ENCODE measurements at regions not wholly inside any gene's neighbourhood (a gene's known extent, or its start where the extent isn't known, plus 50 kb on each side); places are given as distances from the start of the nearest gene placed in this dataset.

DNA sequence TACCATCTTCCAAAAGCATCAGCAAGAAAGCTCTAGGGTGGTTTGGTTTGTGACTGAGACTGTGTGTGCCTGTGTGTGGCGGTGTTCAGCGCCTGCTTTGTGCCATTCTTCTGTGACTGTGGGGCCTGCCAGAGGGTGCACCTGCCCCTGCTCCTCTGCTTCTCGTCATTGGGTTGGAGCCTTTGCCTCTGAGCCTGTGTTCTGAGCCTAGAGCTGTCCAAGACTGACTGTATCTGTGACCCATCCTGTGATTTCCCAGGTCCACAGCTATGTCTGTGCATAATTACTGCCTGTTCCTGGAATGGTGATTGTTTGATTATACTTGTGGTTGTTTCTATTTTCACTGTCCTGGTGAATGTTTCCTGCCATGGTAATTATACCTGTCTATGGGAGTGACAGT, 57.1 kb upstream of the KLHL29 start:
- TF ChIP-seq, protein P1, sequence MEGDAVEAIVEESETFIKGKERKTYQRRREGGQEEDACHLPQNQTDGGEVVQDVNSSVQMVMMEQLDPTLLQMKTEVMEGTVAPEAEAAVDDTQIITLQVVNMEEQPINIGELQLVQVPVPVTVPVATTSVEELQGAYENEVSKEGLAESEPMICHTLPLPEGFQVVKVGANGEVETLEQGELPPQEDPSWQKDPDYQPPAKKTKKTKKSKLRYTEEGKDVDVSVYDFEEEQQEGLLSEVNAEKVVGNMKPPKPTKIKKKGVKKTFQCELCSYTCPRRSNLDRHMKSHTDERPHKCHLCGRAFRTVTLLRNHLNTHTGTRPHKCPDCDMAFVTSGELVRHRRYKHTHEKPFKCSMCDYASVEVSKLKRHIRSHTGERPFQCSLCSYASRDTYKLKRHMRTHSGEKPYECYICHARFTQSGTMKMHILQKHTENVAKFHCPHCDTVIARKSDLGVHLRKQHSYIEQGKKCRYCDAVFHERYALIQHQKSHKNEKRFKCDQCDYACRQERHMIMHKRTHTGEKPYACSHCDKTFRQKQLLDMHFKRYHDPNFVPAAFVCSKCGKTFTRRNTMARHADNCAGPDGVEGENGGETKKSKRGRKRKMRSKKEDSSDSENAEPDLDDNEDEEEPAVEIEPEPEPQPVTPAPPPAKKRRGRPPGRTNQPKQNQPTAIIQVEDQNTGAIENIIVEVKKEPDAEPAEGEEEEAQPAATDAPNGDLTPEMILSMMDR (IDR thresholded peaks at IDR 0.05; ENCODE audit: extremely low read depth, missing control alignments): no peak
- DNase-seq (ENCODE audit: low spot score): no peak

DNA sequence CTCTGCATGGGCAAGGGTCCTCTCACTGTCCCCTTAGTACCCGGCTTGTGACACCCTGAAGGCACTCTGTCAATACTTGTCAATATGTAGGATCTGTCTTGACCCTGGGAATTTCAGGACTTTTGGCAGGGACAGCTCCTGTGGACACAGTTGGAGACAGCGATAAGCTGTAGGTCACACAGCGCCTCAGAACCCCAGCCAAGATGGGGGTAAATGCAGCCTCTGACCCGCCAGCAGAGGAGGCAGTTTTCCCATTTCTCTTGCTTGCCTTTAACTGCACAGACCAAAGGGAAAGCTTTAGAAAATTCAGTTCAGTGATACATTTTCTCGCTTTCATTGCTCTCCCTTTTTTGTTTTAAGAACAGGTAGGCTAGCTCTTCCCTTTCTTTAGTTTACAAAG, 54.8 kb upstream of the KLHL29 start:
- DNase-seq (ENCODE audit: low spot score): no peak
- TF ChIP-seq, protein P1 (IDR thresholded peaks at IDR 0.05; ENCODE audit: extremely low read depth, missing control alignments): peak; percentile 3

Measured in GM20000 (cell line).